ENCODE measurements at regions not wholly inside any gene's neighbourhood (a gene's known extent, or its start where the extent isn't known, plus 50 kb on each side); places are given as distances from the start of the nearest gene placed in this dataset.

DNA sequence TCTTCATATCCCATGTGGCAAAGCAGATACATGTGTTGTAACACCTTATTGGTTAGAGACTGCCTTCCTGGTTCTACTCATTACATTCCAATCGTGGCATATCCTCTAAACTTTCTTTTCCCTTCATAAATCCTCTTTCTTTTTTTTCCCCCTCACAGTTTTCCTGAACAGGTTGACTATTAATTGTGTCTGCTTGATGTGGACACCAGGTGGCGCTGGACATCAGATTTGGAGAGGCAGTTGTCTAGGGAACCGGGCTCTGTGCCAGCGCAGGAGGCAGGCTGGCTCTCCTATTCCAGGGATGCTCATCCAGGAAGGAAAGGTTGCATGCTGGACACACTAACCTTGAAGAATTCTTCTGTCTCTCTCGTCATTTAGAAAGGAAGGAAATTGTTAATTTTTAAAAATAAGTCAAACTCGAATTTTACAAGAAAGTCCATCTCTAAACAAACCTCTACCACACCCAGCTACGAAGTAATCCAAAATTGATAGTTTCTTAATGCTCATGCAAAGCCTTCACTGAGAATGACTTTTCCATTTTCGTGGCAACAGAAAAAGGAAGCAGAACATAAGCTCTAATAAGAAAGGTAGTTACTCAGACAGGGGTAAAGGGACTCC lies 59.4 kb upstream of the ASB17 start:
- TF ChIP-seq, protein P1, sequence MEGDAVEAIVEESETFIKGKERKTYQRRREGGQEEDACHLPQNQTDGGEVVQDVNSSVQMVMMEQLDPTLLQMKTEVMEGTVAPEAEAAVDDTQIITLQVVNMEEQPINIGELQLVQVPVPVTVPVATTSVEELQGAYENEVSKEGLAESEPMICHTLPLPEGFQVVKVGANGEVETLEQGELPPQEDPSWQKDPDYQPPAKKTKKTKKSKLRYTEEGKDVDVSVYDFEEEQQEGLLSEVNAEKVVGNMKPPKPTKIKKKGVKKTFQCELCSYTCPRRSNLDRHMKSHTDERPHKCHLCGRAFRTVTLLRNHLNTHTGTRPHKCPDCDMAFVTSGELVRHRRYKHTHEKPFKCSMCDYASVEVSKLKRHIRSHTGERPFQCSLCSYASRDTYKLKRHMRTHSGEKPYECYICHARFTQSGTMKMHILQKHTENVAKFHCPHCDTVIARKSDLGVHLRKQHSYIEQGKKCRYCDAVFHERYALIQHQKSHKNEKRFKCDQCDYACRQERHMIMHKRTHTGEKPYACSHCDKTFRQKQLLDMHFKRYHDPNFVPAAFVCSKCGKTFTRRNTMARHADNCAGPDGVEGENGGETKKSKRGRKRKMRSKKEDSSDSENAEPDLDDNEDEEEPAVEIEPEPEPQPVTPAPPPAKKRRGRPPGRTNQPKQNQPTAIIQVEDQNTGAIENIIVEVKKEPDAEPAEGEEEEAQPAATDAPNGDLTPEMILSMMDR (conservative IDR thresholded peaks at IDR 0.05 in 1 of 2, IDR thresholded peaks at IDR 0.05 in 1 of 2; ENCODE audit: extremely low read depth in 1 of 2, insufficient read depth in 1 of 2, low read depth in 1 of 2, low read length in 2 of 2) = peak; percentile 82 to 89
- no peak for TF ChIP-seq EZH2 (IDR thresholded peaks at IDR 0.05; ENCODE audit: borderline replicate concordance, low read length)
